Ishikawa (cell line): ENCODE measurements at regions not wholly inside any gene's neighbourhood (a gene's known extent, or its start where the extent isn't known, plus 50 kb on each side); places are given as distances from the start of the nearest gene placed in this dataset.

Experiments used
- EP300 ChIP-seq: IDR thresholded peaks from 2 replicates; pipeline ENCODE4 v1.6.1; 2012; ENCODE audit warnings: borderline replicate concordance
- TAF1 ChIP-seq: IDR thresholded peaks from 2 replicates; pipeline ENCODE4 v1.6.1; 2012; ENCODE audit warnings: low read depth, mild to moderate bottlenecking
- TCF12 ChIP-seq: IDR thresholded peaks from 2 replicates; pipeline ENCODE4 v1.6.1; 2012; ENCODE audit warnings: low read depth
- YY1 ChIP-seq: IDR thresholded peaks from 2 replicates; pipeline ENCODE4 v1.6.1; 2012; ENCODE audit warnings: low read depth
- TF ChIP-seq, protein P1 (sequence below): IDR thresholded peaks from 2 replicates; pipeline ENCODE4 v1.6.1; 2012
- TF ChIP-seq, protein P2 (sequence below): IDR thresholded peaks from 2 replicates; pipeline ENCODE4 v1.6.1; 2012; ENCODE audit warnings: low read depth, mild to moderate bottlenecking

DNA sequence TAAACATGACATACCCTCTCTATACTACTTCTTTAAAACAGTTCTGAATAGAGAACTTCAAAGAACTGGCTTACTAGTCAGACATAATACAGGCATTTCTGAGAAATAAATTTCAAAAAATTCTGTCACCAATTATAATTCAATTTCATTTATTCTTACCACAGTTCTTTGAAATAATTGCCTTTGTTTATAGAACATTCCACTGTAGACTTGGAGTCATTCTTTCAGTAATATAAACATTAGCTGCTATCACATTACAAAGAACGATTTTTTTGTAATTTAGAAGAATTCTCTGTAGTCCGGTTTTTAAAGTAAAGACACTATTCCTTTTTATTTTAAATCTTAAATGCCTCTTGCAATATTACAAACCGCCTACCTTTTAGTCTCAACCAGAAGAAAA lies 146.4 kb upstream of the COL11A1 start:
- TF ChIP-seq EP300, result no peak
- TF ChIP-seq TAF1, result no peak
- TF ChIP-seq, protein P1, sequence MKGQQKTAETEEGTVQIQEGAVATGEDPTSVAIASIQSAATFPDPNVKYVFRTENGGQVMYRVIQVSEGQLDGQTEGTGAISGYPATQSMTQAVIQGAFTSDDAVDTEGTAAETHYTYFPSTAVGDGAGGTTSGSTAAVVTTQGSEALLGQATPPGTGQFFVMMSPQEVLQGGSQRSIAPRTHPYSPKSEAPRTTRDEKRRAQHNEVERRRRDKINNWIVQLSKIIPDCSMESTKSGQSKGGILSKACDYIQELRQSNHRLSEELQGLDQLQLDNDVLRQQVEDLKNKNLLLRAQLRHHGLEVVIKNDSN, result no peak
- TF ChIP-seq, protein P2, sequence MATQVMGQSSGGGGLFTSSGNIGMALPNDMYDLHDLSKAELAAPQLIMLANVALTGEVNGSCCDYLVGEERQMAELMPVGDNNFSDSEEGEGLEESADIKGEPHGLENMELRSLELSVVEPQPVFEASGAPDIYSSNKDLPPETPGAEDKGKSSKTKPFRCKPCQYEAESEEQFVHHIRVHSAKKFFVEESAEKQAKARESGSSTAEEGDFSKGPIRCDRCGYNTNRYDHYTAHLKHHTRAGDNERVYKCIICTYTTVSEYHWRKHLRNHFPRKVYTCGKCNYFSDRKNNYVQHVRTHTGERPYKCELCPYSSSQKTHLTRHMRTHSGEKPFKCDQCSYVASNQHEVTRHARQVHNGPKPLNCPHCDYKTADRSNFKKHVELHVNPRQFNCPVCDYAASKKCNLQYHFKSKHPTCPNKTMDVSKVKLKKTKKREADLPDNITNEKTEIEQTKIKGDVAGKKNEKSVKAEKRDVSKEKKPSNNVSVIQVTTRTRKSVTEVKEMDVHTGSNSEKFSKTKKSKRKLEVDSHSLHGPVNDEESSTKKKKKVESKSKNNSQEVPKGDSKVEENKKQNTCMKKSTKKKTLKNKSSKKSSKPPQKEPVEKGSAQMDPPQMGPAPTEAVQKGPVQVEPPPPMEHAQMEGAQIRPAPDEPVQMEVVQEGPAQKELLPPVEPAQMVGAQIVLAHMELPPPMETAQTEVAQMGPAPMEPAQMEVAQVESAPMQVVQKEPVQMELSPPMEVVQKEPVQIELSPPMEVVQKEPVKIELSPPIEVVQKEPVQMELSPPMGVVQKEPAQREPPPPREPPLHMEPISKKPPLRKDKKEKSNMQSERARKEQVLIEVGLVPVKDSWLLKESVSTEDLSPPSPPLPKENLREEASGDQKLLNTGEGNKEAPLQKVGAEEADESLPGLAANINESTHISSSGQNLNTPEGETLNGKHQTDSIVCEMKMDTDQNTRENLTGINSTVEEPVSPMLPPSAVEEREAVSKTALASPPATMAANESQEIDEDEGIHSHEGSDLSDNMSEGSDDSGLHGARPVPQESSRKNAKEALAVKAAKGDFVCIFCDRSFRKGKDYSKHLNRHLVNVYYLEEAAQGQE, result no peak
- no peak for TF ChIP-seq TCF12
- no peak for TF ChIP-seq YY1
